Esophagus squamous epithelium (tissue), 5 donors: ENCODE measurements at regions not wholly inside any gene's neighbourhood (a gene's known extent, or its start where the extent isn't known, plus 50 kb on each side); places are given as distances from the start of the nearest gene placed in this dataset.

ENCODE experiments used
- DNase-seq: peaks from one replicate; lab custom pipeline; 2025; lab: John Stamatoyannopoulos, UW
- H3K27ac ChIP-seq, 4 donors: fragments of 200-600 bp; sonication (generic); one replicate each; pipeline ENCODE4 v1.5.1; 2016 to 2019; ENCODE audit warnings: mild to moderate bottlenecking in 1 of 4
- H3K27me3 ChIP-seq, 4 donors: fragments of 200-600 bp; sonication (generic); 1 replicate in 3 of 4; 2 replicates in 1 of 4; pipeline versions ENCODE4 v1.5.1 to v1.6.0; 2017 to 2021; ENCODE audit warnings: antibody characterized with exemption in 1 of 4
- H3K36me3 ChIP-seq, 3 donors: fragments of 200-600 bp; sonication (generic); one replicate each; pipeline ENCODE4 v1.5.1; 2016 to 2019
- H3K4me1 ChIP-seq, 3 donors: fragments of 200-600 bp; sonication (generic); one replicate each; pipeline ENCODE4 v1.5.1; 2017 to 2019
- H3K4me3 ChIP-seq, 4 donors: fragments of 200-600 bp; sonication (generic); 1 replicate in 3 of 4; 2 replicates in 1 of 4; pipeline ENCODE4 v1.5.1; 2016 to 2019; ENCODE audit warnings: mild to moderate bottlenecking in 2 of 4, moderate library complexity in 1 of 4
- H3K9me3 ChIP-seq, 3 donors: fragments of 200-600 bp; sonication (generic); one replicate each; pipeline ENCODE4 v1.5.1; 2016 to 2019
- POLR2A ChIP-seq, 4 donors: fragments of 450-650 bp; IDR thresholded peaks; one replicate each; pipeline ENCODE4 v1.6.1; 2017; ENCODE audit warnings: antibody characterized with exemption in 4 of 4, mild to moderate bottlenecking in 4 of 4, moderate library complexity in 3 of 4
- WGBS, 2 donors: methylation state at CpG; one replicate each; pipeline ENCODE4 v1.1.5; 2018; 5-methylcytosine and 5-hydroxymethylcytosine counted together
- intact Hi-C: fragments of 100-400 bp; cut with DNase I; formaldehyde crosslinking; loops from one replicate; pipeline ENCODE4 v1.15.0; 2022
- TF ChIP-seq, protein P1 (sequence below), 6 experiments: fragments of 450-650 bp in 4 of 6; fragments of 200-600 bp in 2 of 6; sonication (generic) in 2 of 6; IDR thresholded peaks; one replicate each; pipeline ENCODE4 v1.5.1; 2016 to 2019; ENCODE audit warnings: antibody characterized with exemption in 6 of 6, mild to moderate bottlenecking in 4 of 6, moderate library complexity in 4 of 6
- donor health status: DM: yes; HTN: yes; CAD: no.

GRCh38 chr13:33740134-33740538 is 77.8 kb upstream of the RFC3 start:
- H3K36me3 ChIP-seq = no peaks in the 10 kb centered on the region
- DNase-seq = no peak
- H3K4me1 ChIP-seq = peaks cover 0 to 22% (median 1%) of the 10 kb centered on the region in 3 donors
- H3K9me3 ChIP-seq = no peaks in the 10 kb centered on the region
- no peak overlapping the region for H3K4me3 ChIP-seq
- no peak overlapping the region for H3K27ac ChIP-seq
- WGBS, 2 donors = 47 to 48% methylated on average over 2 of the region's 2 CpGs
- intact Hi-C loops = no loop called here
- no peak for TF ChIP-seq POLR2A (IDR thresholded peaks at IDR 0.05)
- no peaks in the 10 kb centered on the region for H3K27me3 ChIP-seq

DNA sequence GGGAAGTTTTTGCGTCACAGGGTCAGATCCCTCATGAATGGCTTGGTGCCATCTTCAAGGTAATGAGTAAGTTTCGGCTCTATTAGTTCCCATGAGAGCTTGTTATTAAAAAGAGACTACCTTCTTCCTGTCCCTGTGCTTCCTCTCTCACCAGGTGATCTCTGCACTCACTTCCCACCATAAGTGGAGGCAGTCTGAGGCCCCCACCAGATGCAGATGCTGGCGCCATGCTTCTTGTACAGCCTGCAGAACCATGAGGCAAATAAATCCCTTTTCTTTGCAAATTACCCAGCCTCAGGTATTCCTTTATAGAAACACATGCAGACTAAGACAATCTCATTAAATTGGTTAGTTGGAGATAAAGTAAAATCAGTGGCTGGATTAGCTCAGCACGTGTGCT is 75.6 kb upstream of the RFC3 start:
- TF ChIP-seq, protein P1, sequence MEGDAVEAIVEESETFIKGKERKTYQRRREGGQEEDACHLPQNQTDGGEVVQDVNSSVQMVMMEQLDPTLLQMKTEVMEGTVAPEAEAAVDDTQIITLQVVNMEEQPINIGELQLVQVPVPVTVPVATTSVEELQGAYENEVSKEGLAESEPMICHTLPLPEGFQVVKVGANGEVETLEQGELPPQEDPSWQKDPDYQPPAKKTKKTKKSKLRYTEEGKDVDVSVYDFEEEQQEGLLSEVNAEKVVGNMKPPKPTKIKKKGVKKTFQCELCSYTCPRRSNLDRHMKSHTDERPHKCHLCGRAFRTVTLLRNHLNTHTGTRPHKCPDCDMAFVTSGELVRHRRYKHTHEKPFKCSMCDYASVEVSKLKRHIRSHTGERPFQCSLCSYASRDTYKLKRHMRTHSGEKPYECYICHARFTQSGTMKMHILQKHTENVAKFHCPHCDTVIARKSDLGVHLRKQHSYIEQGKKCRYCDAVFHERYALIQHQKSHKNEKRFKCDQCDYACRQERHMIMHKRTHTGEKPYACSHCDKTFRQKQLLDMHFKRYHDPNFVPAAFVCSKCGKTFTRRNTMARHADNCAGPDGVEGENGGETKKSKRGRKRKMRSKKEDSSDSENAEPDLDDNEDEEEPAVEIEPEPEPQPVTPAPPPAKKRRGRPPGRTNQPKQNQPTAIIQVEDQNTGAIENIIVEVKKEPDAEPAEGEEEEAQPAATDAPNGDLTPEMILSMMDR (IDR thresholded peaks at IDR 0.05) = no peak
- no peak for TF ChIP-seq POLR2A (IDR thresholded peaks at IDR 0.05)
- no peaks in the 10 kb centered on the region for H3K27me3 ChIP-seq
- intact Hi-C loops = no loop called here
- DNase-seq = no peak
- no peaks in the 10 kb centered on the region for H3K36me3 ChIP-seq
- WGBS, 2 donors = 91 to 93% methylated on average over 4 of the region's 4 CpGs
- no peaks in the 10 kb centered on the region for H3K9me3 ChIP-seq
- H3K4me1 ChIP-seq = peaks cover 0 to 34% (median 7%) of the 10 kb centered on the region in 3 donors
- H3K4me3 ChIP-seq = no peak overlapping the region
- H3K27ac ChIP-seq = no peak overlapping the region

- no peak for DNase-seq
- intact Hi-C loops = no loop called here
- Histone ChIP-seq H3K4me3 (no peak overlapping the region), H3K27me3 (no peaks in the 10 kb centered on the region), H3K4me1 (peaks cover 0 to 34% (median 7%) of the 10 kb centered on the region in 3 donors), H3K9me3 (no peaks in the 10 kb centered on the region), H3K27ac (no peak overlapping the region), H3K36me3 (no peaks in the 10 kb centered on the region)
- TF ChIP-seq POLR2A (IDR thresholded peaks at IDR 0.05) = no peak
- TF ChIP-seq, protein P1 (IDR thresholded peaks at IDR 0.05) = no peak
- WGBS, 2 donors = 67 to 80% methylated on average over 5 to 6 of the region's 6 CpGs
These were observed 74.2 kb upstream of the RFC3 start for GRCh38 chr13:33743438-33744368.

DNA sequence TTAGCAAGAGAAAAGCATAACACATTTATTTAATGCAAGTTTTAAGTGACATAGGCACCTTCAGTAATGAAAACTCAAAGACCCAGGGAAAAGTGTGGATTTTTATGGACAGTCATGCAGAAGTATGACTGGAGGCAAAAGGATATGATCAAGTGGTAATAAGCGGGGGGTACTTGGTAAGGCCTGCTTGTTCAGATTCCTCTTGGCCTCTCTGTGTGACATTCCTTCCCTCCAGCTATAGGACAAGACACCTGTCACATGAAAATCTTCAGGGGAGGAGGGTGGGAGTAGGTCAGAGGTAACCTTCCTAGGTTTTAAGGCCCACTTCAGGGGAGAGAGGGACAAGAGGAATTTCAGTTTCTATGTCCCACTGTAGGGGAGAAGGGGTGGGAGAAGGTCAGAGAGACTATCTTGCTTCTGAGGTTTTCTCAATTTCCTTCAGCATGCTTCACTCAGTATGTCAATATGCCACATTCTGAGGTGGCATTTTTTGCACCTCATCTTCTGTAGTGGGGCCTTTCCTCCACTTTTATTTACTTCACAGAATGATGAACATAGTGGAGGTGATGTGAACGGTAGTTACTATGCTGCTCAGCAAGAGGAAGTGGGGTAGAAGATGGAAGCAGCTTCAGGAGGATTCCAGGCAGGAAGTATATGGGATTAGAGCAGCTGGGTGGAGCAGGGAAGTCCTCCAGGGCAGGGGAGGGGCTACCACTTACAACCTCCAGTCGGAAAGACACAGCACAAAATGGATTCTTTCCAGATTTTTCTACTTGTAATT is 73.2 kb upstream of the RFC3 start:
- intact Hi-C loops = no loop called here
- H3K9me3 ChIP-seq = no peaks in the 10 kb centered on the region
- H3K4me3 ChIP-seq = no peak overlapping the region
- H3K27me3 ChIP-seq = no peaks in the 10 kb centered on the region
- no peak for TF ChIP-seq POLR2A (IDR thresholded peaks at IDR 0.05)
- TF ChIP-seq, protein P1 (IDR thresholded peaks at IDR 0.05) = no peak
- no peak for DNase-seq
- H3K27ac ChIP-seq = peak overlapping the region in 2 of 4 donors; percentile 3 to 66
- H3K36me3 ChIP-seq = no peaks in the 10 kb centered on the region
- 32 to 46% methylated on average over 3 of the region's 3 CpGs for WGBS, 2 donors
- peaks cover 0 to 31% (median 7%) of the 10 kb centered on the region in 3 donors for H3K4me1 ChIP-seq

GRCh38 chr13:33745370-33746324 is 72.3 kb upstream of the RFC3 start:
- no peak overlapping the region for H3K4me3 ChIP-seq
- no peaks in the 10 kb centered on the region for H3K9me3 ChIP-seq
- H3K27ac ChIP-seq = peak overlapping the region in 2 of 4 donors; percentile 3 to 66
- peaks cover 0 to 30% (median 7%) of the 10 kb centered on the region in 3 donors for H3K4me1 ChIP-seq
- no peaks in the 10 kb centered on the region for H3K27me3 ChIP-seq
- TF ChIP-seq, protein P1 (IDR thresholded peaks at IDR 0.05) = no peak
- TF ChIP-seq POLR2A (IDR thresholded peaks at IDR 0.05) = no peak
- WGBS, 2 donors = 49 to 55% methylated on average over 7 of the region's 7 CpGs
- no peaks in the 10 kb centered on the region for H3K36me3 ChIP-seq
- DNase-seq = no peak
- intact Hi-C loops = no loop called here
